Stimulated activated memory B cell treated with anti-CD40 and anti-IgM and Interleukin-4, amounts not matched to agents 10 μg/mL and 1 μg/mL and 100 μg/mL, for 72 hours (primary cell): ENCODE measurements at regions not wholly inside any gene's neighbourhood (a gene's known extent, or its start where the extent isn't known, plus 50 kb on each side); places are given as distances from the start of the nearest gene placed in this dataset.
"Not testable (repeated sequence)": the region's sequence is repeated elsewhere in the genome, so short reads cannot be mapped to it uniquely, and the experiment has no call there.

Experiments
- ATAC-seq: fragments of 150-1000 bp; cut with Tn5 transposase; 2 replicates; pipeline ENCODE4 v1.10.0; 2021
- H3K27ac Mint-ChIP-seq: one replicate; pipeline ENCODE4 v1.8.0; 2022; ENCODE audit warnings: mild to moderate bottlenecking, mixed read lengths
- H3K27me3 Mint-ChIP-seq: one replicate; pipeline ENCODE4 v1.8.0; 2022; ENCODE audit warnings: mixed read lengths
- H3K36me3 Mint-ChIP-seq: one replicate; pipeline ENCODE4 v1.8.0; 2022; ENCODE audit warnings: mixed read lengths
- H3K4me1 Mint-ChIP-seq: one replicate; pipeline ENCODE4 v1.8.0; 2022; ENCODE audit warnings: mixed read lengths
- H3K4me3 Mint-ChIP-seq: one replicate; pipeline ENCODE4 v1.8.0; 2022; ENCODE audit warnings: mild to moderate bottlenecking, moderate library complexity, mixed read lengths
- H3K9me3 Mint-ChIP-seq: one replicate; pipeline ENCODE4 v1.8.0; 2022; ENCODE audit warnings: mixed read lengths

- Mint-ChIP-seq H3K4me3 (no peak overlapping the region), H3K27ac (no peak overlapping the region), H3K9me3 (peaks cover 6% of the 10 kb centered on the region), H3K27me3 (no peaks in the 10 kb centered on the region), H3K36me3 (no peaks in the 10 kb centered on the region), H3K4me1 (no peaks in the 10 kb centered on the region)
- ATAC-seq, result no peak
Observed at GRCh38 chr6:66179361-66179760, 472.3 kb upstream of the EYS start.

GRCh38 chr6:66173587-66173986, 466.6 kb upstream of the EYS start:
- ATAC-seq, result no peak
- H3K4me1 Mint-ChIP-seq, result no peaks in the 10 kb centered on the region
- no peak overlapping the region for H3K27ac Mint-ChIP-seq
- H3K9me3 Mint-ChIP-seq, result peaks cover 16% of the 10 kb centered on the region
- H3K27me3 Mint-ChIP-seq, result no peaks in the 10 kb centered on the region
- H3K36me3 Mint-ChIP-seq, result no peaks in the 10 kb centered on the region
- H3K4me3 Mint-ChIP-seq, result no peak overlapping the region

GRCh38 chr6:66166713-66167112, 459.7 kb upstream of the EYS start:
- not testable (repeated sequence) for H3K36me3 Mint-ChIP-seq, H3K4me1 Mint-ChIP-seq, ATAC-seq, H3K27me3 Mint-ChIP-seq, H3K4me3 Mint-ChIP-seq, H3K27ac Mint-ChIP-seq
- peaks cover 28% of the 10 kb centered on the region for H3K9me3 Mint-ChIP-seq

GRCh38 chr6:66161546-66162108, 454.6 kb upstream of the EYS start:
- no peaks in the 10 kb centered on the region for H3K27me3 Mint-ChIP-seq
- H3K4me1 Mint-ChIP-seq, result no peaks in the 10 kb centered on the region
- no peak overlapping the region for H3K27ac Mint-ChIP-seq
- no peaks in the 10 kb centered on the region for H3K36me3 Mint-ChIP-seq
- H3K4me3 Mint-ChIP-seq, result no peak overlapping the region
- no peak for ATAC-seq
- peaks cover 25% of the 10 kb centered on the region for H3K9me3 Mint-ChIP-seq

- no peak for ATAC-seq
- no peaks in the 10 kb centered on the region for H3K36me3 Mint-ChIP-seq
- no peak overlapping the region for H3K4me3 Mint-ChIP-seq
- peaks cover 23% of the 10 kb centered on the region for H3K9me3 Mint-ChIP-seq
- no peak overlapping the region for H3K27ac Mint-ChIP-seq
- H3K27me3 Mint-ChIP-seq, result no peaks in the 10 kb centered on the region
- no peaks in the 10 kb centered on the region for H3K4me1 Mint-ChIP-seq
Observed at GRCh38 chr6:66159937-66160336, 452.9 kb upstream of the EYS start.

GRCh38 chr6:66153247-66153646, 446.2 kb upstream of the EYS start:
- Mint-ChIP-seq H3K36me3 (no peaks in the 10 kb centered on the region), H3K27me3 (no peaks in the 10 kb centered on the region)

GRCh38 chr6:66149132-66149531, 442.1 kb upstream of the EYS start:
- H3K9me3 Mint-ChIP-seq, result peaks cover 4% of the 10 kb centered on the region
- ATAC-seq, result no peak

More at GRCh38 chr6:66153247-66153646, 446.2 kb upstream of the EYS start:
- no peak overlapping the region for H3K27ac Mint-ChIP-seq
- H3K9me3 Mint-ChIP-seq, result no peaks in the 10 kb centered on the region
- H3K4me3 Mint-ChIP-seq, result no peak overlapping the region
- no peak for ATAC-seq
- no peaks in the 10 kb centered on the region for H3K4me1 Mint-ChIP-seq

GRCh38 chr6:66145867-66146266, 438.8 kb upstream of the EYS start:
- no peak for ATAC-seq
- H3K27me3 Mint-ChIP-seq, result no peaks in the 10 kb centered on the region
- no peaks in the 10 kb centered on the region for H3K36me3 Mint-ChIP-seq
- no peak overlapping the region for H3K4me3 Mint-ChIP-seq
- H3K4me1 Mint-ChIP-seq, result no peaks in the 10 kb centered on the region
- peaks cover 8% of the 10 kb centered on the region for H3K9me3 Mint-ChIP-seq
- H3K27ac Mint-ChIP-seq, result no peak overlapping the region

More at GRCh38 chr6:66149132-66149531, 442.1 kb upstream of the EYS start:
- no peaks in the 10 kb centered on the region for H3K27me3 Mint-ChIP-seq
- H3K36me3 Mint-ChIP-seq, result no peaks in the 10 kb centered on the region
- H3K4me1 Mint-ChIP-seq, result no peaks in the 10 kb centered on the region
- H3K27ac Mint-ChIP-seq, result no peak overlapping the region
- no peak overlapping the region for H3K4me3 Mint-ChIP-seq

GRCh38 chr6:66134021-66134420, 427.0 kb upstream of the EYS start:
- no peaks in the 10 kb centered on the region for H3K27me3 Mint-ChIP-seq
- peaks cover 7% of the 10 kb centered on the region for H3K9me3 Mint-ChIP-seq
- H3K4me1 Mint-ChIP-seq, result no peaks in the 10 kb centered on the region
- no peak overlapping the region for H3K4me3 Mint-ChIP-seq
- no peak overlapping the region for H3K27ac Mint-ChIP-seq
- no peaks in the 10 kb centered on the region for H3K36me3 Mint-ChIP-seq
- ATAC-seq, result no peak

- H3K4me3 Mint-ChIP-seq, result no peak overlapping the region
- no peak overlapping the region for H3K27ac Mint-ChIP-seq
- H3K9me3 Mint-ChIP-seq, result peaks cover 6% of the 10 kb centered on the region
- no peak for ATAC-seq
- no peaks in the 10 kb centered on the region for H3K4me1 Mint-ChIP-seq
- H3K36me3 Mint-ChIP-seq, result no peaks in the 10 kb centered on the region
- no peaks in the 10 kb centered on the region for H3K27me3 Mint-ChIP-seq
Observed at GRCh38 chr6:66128656-66129055, 421.6 kb upstream of the EYS start.

- no peak for ATAC-seq
- H3K4me3 Mint-ChIP-seq, result no peak overlapping the region
- peaks cover 4% of the 10 kb centered on the region for H3K9me3 Mint-ChIP-seq
- H3K36me3 Mint-ChIP-seq, result no peaks in the 10 kb centered on the region
- no peaks in the 10 kb centered on the region for H3K27me3 Mint-ChIP-seq
- no peak overlapping the region for H3K27ac Mint-ChIP-seq
- no peaks in the 10 kb centered on the region for H3K4me1 Mint-ChIP-seq
Observed at GRCh38 chr6:66128243-66128642, 421.2 kb upstream of the EYS start.

GRCh38 chr6:66127061-66127460, 420.0 kb upstream of the EYS start:
- no peak for ATAC-seq
- H3K4me1 Mint-ChIP-seq, result no peaks in the 10 kb centered on the region
- no peaks in the 10 kb centered on the region for H3K36me3 Mint-ChIP-seq
- H3K27me3 Mint-ChIP-seq, result no peaks in the 10 kb centered on the region
- peaks cover 4% of the 10 kb centered on the region for H3K9me3 Mint-ChIP-seq
- no peak overlapping the region for H3K27ac Mint-ChIP-seq
- no peak overlapping the region for H3K4me3 Mint-ChIP-seq

GRCh38 chr6:66126358-66126757, 419.3 kb upstream of the EYS start:
- H3K9me3 Mint-ChIP-seq, result peaks cover 7% of the 10 kb centered on the region
- no peaks in the 10 kb centered on the region for H3K27me3 Mint-ChIP-seq
- no peaks in the 10 kb centered on the region for H3K36me3 Mint-ChIP-seq
- ATAC-seq, result no peak
- H3K4me3 Mint-ChIP-seq, result no peak overlapping the region
- no peaks in the 10 kb centered on the region for H3K4me1 Mint-ChIP-seq
- no peak overlapping the region for H3K27ac Mint-ChIP-seq

GRCh38 chr6:66103954-66104353, 396.9 kb upstream of the EYS start:
- H3K27me3 Mint-ChIP-seq, result no peaks in the 10 kb centered on the region
- no peak for ATAC-seq
- H3K36me3 Mint-ChIP-seq, result no peaks in the 10 kb centered on the region
- no peak overlapping the region for H3K4me3 Mint-ChIP-seq
- H3K9me3 Mint-ChIP-seq, result peaks cover 21% of the 10 kb centered on the region
- no peak overlapping the region for H3K27ac Mint-ChIP-seq
- no peaks in the 10 kb centered on the region for H3K4me1 Mint-ChIP-seq

- H3K4me3 Mint-ChIP-seq, result no peak overlapping the region
- H3K27me3 Mint-ChIP-seq, result no peaks in the 10 kb centered on the region
- H3K36me3 Mint-ChIP-seq, result no peaks in the 10 kb centered on the region
- no peak overlapping the region for H3K27ac Mint-ChIP-seq
- H3K4me1 Mint-ChIP-seq, result no peaks in the 10 kb centered on the region
- no peak for ATAC-seq
- H3K9me3 Mint-ChIP-seq, result peaks cover 21% of the 10 kb centered on the region
Observed at GRCh38 chr6:66103354-66103753, 396.3 kb upstream of the EYS start.

GRCh38 chr6:66096679-66097078, 389.7 kb upstream of the EYS start:
- Mint-ChIP-seq H3K36me3 (no peaks in the 10 kb centered on the region), H3K27ac (no peak overlapping the region), H3K9me3 (peaks cover 14% of the 10 kb centered on the region), H3K27me3 (no peaks in the 10 kb centered on the region), H3K4me3 (no peak overlapping the region), H3K4me1 (no peaks in the 10 kb centered on the region)
- no peak for ATAC-seq

GRCh38 chr6:66094615-66095014, 387.6 kb upstream of the EYS start:
- no peak for ATAC-seq
- Mint-ChIP-seq H3K27me3 (no peaks in the 10 kb centered on the region), H3K4me1 (no peaks in the 10 kb centered on the region), H3K27ac (no peak overlapping the region), H3K36me3 (no peaks in the 10 kb centered on the region), H3K4me3 (no peak overlapping the region), H3K9me3 (peaks cover 11% of the 10 kb centered on the region)
